SK-N-SH treated with all-trans-retinoic acid at 6 μM for 48 hours (cell line): ENCODE measurements at regions not wholly inside any gene's neighbourhood (a gene's known extent, or its start where the extent isn't known, plus 50 kb on each side); places are given as distances from the start of the nearest gene placed in this dataset.

Experiments
- ATAC-seq: fragments of 200-7000 bp; cut with Tn5 transposase; 3 replicates; pipeline ENCODE4 v1.9.1; 2020; ENCODE audit warnings: mild to moderate bottlenecking, moderate library complexity
- ARNTL ChIP-seq: fragments of 450-650 bp; formaldehyde crosslinking; IDR thresholded peaks from 2 replicates; pipeline ENCODE4 v1.5.0; 2020; ENCODE audit warnings: low read depth, mild to moderate bottlenecking, moderate library complexity, borderline replicate concordance
- CSDC2 ChIP-seq: fragments of 250-450 bp; sonication (Bioruptor Pico); IDR thresholded peaks from 2 replicates; pipeline ENCODE4 v1.5.0; 2020; ENCODE audit warnings: mild to moderate bottlenecking, moderate library complexity
- ESRRG ChIP-seq: fragments of 250-450 bp; sonication (Bioruptor Pico); IDR thresholded peaks from 2 replicates; pipeline ENCODE4 v1.6.1; 2021; ENCODE audit warnings: mild to moderate bottlenecking
- GLIS3 ChIP-seq: fragments of 250-450 bp; sonication (Bioruptor Pico); IDR thresholded peaks from 2 replicates; pipeline ENCODE4 v1.5.0; 2020; ENCODE audit warnings: mild to moderate bottlenecking, moderate library complexity
- OSR1 ChIP-seq: fragments of 250-450 bp; sonication (Bioruptor Pico); IDR thresholded peaks from 2 replicates; pipeline ENCODE4 v1.8.0; 2022; ENCODE audit warnings: moderate library complexity, mild to moderate bottlenecking, inconsistent platforms
- PATZ1 ChIP-seq: fragments of 250-450 bp; sonication (Bioruptor Pico); IDR thresholded peaks from 2 replicates; pipeline ENCODE4 v1.8.0; 2020; ENCODE audit warnings: mild to moderate bottlenecking, moderate library complexity, borderline replicate concordance
- POU6F1 ChIP-seq: fragments of 250-450 bp; sonication (Bioruptor Pico); IDR thresholded peaks from 2 replicates; pipeline ENCODE4 v1.8.0; 2021; ENCODE audit warnings: low read depth, mild to moderate bottlenecking, moderate library complexity, borderline replicate concordance
- RARB ChIP-seq: fragments of 250-450 bp; sonication (Bioruptor Pico); IDR thresholded peaks from 2 replicates; pipeline ENCODE4 v1.8.0; 2021; ENCODE audit warnings: mild to moderate bottlenecking, moderate library complexity
- SNAI2 ChIP-seq: fragments of 250-450 bp; sonication (Bioruptor Pico); IDR thresholded peaks from 2 replicates; pipeline ENCODE4 v1.5.0; 2020; ENCODE audit warnings: mild to moderate bottlenecking, moderate library complexity
- TCF4 ChIP-seq: fragments of 250-450 bp; sonication (Bioruptor Pico); IDR thresholded peaks from 2 replicates; pipeline ENCODE4 v1.8.0; 2021; ENCODE audit warnings: mild to moderate bottlenecking, moderate library complexity, borderline replicate concordance
- TOX ChIP-seq: fragments of 250-450 bp; sonication (Bioruptor Pico); IDR thresholded peaks from 2 replicates; pipeline ENCODE4 v1.8.0; 2021; ENCODE audit warnings: mild to moderate bottlenecking, moderate library complexity, borderline replicate concordance
- TSHZ2 ChIP-seq: fragments of 250-450 bp; sonication (Bioruptor Pico); IDR thresholded peaks from 2 replicates; pipeline ENCODE4 v1.5.0; 2020; ENCODE audit warnings: mild to moderate bottlenecking, moderate library complexity
- ZC3H10 ChIP-seq: fragments of 250-450 bp; sonication (Bioruptor Pico); IDR thresholded peaks from 2 replicates; pipeline ENCODE4 v1.5.1; 2021; ENCODE audit warnings: mild to moderate bottlenecking, moderate library complexity
- ZFP30 ChIP-seq: fragments of 450-650 bp; formaldehyde crosslinking; IDR thresholded peaks from 2 replicates; pipeline ENCODE4 v1.5.0; 2022; ENCODE audit warnings: mild to moderate bottlenecking, moderate library complexity
- ZNF565 ChIP-seq: fragments of 450-650 bp; formaldehyde crosslinking; conservative IDR thresholded peaks from 2 replicates; pipeline ENCODE4 v1.5.0; 2020; ENCODE audit warnings: low read depth, mild to moderate bottlenecking, moderate library complexity
- ZNF70 ChIP-seq: fragments of 450-650 bp; formaldehyde crosslinking; IDR thresholded peaks from 2 replicates; pipeline ENCODE4 v1.5.0; 2020; ENCODE audit warnings: mild to moderate bottlenecking, moderate library complexity
- ZNF8 ChIP-seq: fragments of 450-650 bp; formaldehyde crosslinking; IDR thresholded peaks from 2 replicates; pipeline ENCODE4 v1.5.0; 2020; ENCODE audit warnings: mild to moderate bottlenecking, moderate library complexity

- no peak for ATAC-seq
Observed at GRCh38 chr6:126618639-126619343, 278.9 kb downstream of the CENPW start.

GRCh38 chr6:126620719-126621118 lies 280.8 kb downstream of the CENPW start:
- ATAC-seq, result no peak
- no peak for TF ChIP-seq OSR1 (CRISPR knock-in tag)

More at GRCh38 chr6:126618639-126619343, 278.9 kb downstream of the CENPW start:
- TF ChIP-seq ESRRG (no peak), CSDC2 (CRISPR knock-in tag) (no peak), POU6F1 (CRISPR knock-in tag) (no peak), SNAI2 (CRISPR knock-in tag) (no peak)
- TF ChIP-seq, all 23 proteins: peak for 0

GRCh38 chr6:126625019-126625418 lies 285.1 kb downstream of the CENPW start:
- no peak for TF ChIP-seq SNAI2 (CRISPR knock-in tag)
- TF ChIP-seq RARB (CRISPR knock-in tag), result no peak
- TF ChIP-seq ZNF70 (CRISPR knock-in tag), result no peak
- TF ChIP-seq, all 23 proteins: peak for 0
- ATAC-seq, result no peak

- TF ChIP-seq ZNF8 (CRISPR knock-in tag) (no peak), ARNTL (CRISPR knock-in tag) (no peak), ZNF565 (no peak), GLIS3 (no peak), ESRRG (no peak), TOX (CRISPR knock-in tag) (no peak), SNAI2 (CRISPR knock-in tag) (no peak), ZFP30 (no peak), OSR1 (CRISPR knock-in tag) (no peak)
- no peak for ATAC-seq
Observed at GRCh38 chr6:126628125-126628524, 288.2 kb downstream of the CENPW start.

GRCh38 chr6:126631363-126631762 lies 291.4 kb downstream of the CENPW start:
- TF ChIP-seq POU6F1 (CRISPR knock-in tag), result no peak
- TF ChIP-seq ESRRG, result no peak
- no peak for TF ChIP-seq PATZ1 (CRISPR knock-in tag)
- TF ChIP-seq ZNF565, result no peak
- TF ChIP-seq TSHZ2 (CRISPR knock-in tag), result no peak
- no peak for TF ChIP-seq ARNTL (CRISPR knock-in tag)
- TF ChIP-seq TCF4 (CRISPR knock-in tag), result 0 out of 2 replicates have a peak, but pooled peaks have one; percentile 22
- TF ChIP-seq ZC3H10 (CRISPR knock-in tag), result no peak
- TF ChIP-seq, all 23 proteins: peak for 1
- no peak for ATAC-seq
